ENCODE measurements at regions not wholly inside any gene's neighbourhood (a gene's known extent, or its start where the extent isn't known, plus 50 kb on each side); places are given as distances from the start of the nearest gene placed in this dataset.

GRCh38 chr5:124253203-124253810 is 493.1 kb downstream of the ZNF608 start:
- CTCF ChIA-PET (ENCODE audit: low intra/inter-chr PET ratio, low total read pairs) = no interaction called here
- H4K20me1 ChIP-seq (ENCODE audit: insufficient read depth, low read length) = no peaks in the 10 kb centered on the region
- no peaks in the 10 kb centered on the region for H3K79me2 ChIP-seq (ENCODE audit: insufficient read depth, low read length)
- TF ChIP-seq ZKSCAN8 (CRISPR knock-in tag; IDR thresholded peaks at IDR 0.05; ENCODE audit: borderline replicate concordance) (no peak), ZNF615 (CRISPR knock-in tag; IDR thresholded peaks at IDR 0.05; ENCODE audit: borderline replicate concordance) (no peak), NFE2L1 (CRISPR knock-in tag; IDR thresholded peaks at IDR 0.05; ENCODE audit: borderline replicate concordance) (no peak), POLR2A (IDR thresholded peaks at IDR 0.05; ENCODE audit: insufficient read depth in 1 of 2, low read depth in 2 of 2, low read length in 2 of 2) (no peak)
- TF ChIP-seq, protein P1, sequence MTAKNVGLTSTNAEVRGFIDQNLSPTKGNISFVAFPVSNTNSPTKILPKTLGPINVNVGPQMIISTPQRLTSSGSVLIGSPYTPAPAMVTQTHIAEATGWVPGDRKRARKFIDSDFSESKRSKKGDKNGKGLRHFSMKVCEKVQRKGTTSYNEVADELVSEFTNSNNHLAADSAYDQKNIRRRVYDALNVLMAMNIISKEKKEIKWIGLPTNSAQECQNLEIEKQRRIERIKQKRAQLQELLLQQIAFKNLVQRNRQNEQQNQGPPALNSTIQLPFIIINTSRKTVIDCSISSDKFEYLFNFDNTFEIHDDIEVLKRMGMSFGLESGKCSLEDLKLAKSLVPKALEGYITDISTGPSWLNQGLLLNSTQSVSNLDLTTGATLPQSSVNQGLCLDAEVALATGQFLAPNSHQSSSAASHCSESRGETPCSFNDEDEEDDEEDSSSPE (CRISPR knock-in tag; IDR thresholded peaks at IDR 0.05) = no peak
- H3K36me3 ChIP-seq (replicated peaks in 1 of 2; ENCODE audit: control insufficient read depth in 1 of 2, insufficient read depth in 2 of 2, low read length in 2 of 2) = no peaks in the 10 kb centered on the region
- no peak overlapping the region for H3K4me3 ChIP-seq (replicated peaks in 1 of 3; ENCODE audit: insufficient read depth in 1 of 3, low read depth in 2 of 3, low read length in 3 of 3)
- H3K9ac ChIP-seq (ENCODE audit: insufficient read depth, low read depth, low read length) = no peak overlapping the region
- WGBS (ENCODE audit: low lambda C conversion rate) = 13% methylated on average over 11 of the region's 11 CpGs
- BruUV-seq (replicated peaks) = no TSS peak
- no peak overlapping the region for H3K27ac ChIP-seq (ENCODE audit: extremely low read length, insufficient read depth, low read length)
- intact Hi-C loops (cut with micrococcal nuclease; ENCODE audit: unreplicated experiment) = no loop called here
- H3K27me3 ChIP-seq (ENCODE audit: control insufficient read depth in 1 of 2, insufficient read depth in 2 of 2, low read length in 2 of 2) = no peaks in the 10 kb centered on the region
- no peak overlapping the region for H2AFZ ChIP-seq (ENCODE audit: low read length)
- peaks cover 7% of the 10 kb centered on the region; the same call in 1 of the 2 replicates for H3K9me3 ChIP-seq (ENCODE audit: low read length)
- POLR2A ChIA-PET = no interaction called here
- ATAC-seq (no peak), DNase-seq (ENCODE audit: low spot score) (no peak), FAIRE-seq (no peak)
- H3K4me2 ChIP-seq (ENCODE audit: low read depth, low read length) = no peak overlapping the region
- no peaks in the 10 kb centered on the region for H3K4me1 ChIP-seq (ENCODE audit: insufficient read depth, low read length)
- in situ Hi-C loops (cut with HindIII; ENCODE audit: extremely low pct_ligation_motif_present, low pct_unique_long_range_greater_than_20kb) = no loop called here

- Histone ChIP-seq H3K79me2 (ENCODE audit: insufficient read depth, low read length) (no peaks in the 10 kb centered on the region), H3K4me1 (ENCODE audit: insufficient read depth, low read length) (no peaks in the 10 kb centered on the region), H2AFZ (ENCODE audit: low read length) (no peak overlapping the region), H3K4me3 (replicated peaks in 1 of 3; ENCODE audit: insufficient read depth in 1 of 3, low read depth in 2 of 3, low read length in 3 of 3) (no peak overlapping the region), H3K36me3 (replicated peaks in 1 of 2; ENCODE audit: control insufficient read depth in 1 of 2, insufficient read depth in 2 of 2, low read length in 2 of 2) (no peaks in the 10 kb centered on the region), H3K27ac (ENCODE audit: extremely low read length, insufficient read depth, low read length) (no peak overlapping the region), H3K9me3 (ENCODE audit: low read length) (peaks cover 7% of the 10 kb centered on the region; the same call in 1 of the 2 replicates), H3K9ac (ENCODE audit: insufficient read depth, low read depth, low read length) (no peak overlapping the region), H3K27me3 (ENCODE audit: control insufficient read depth in 1 of 2, insufficient read depth in 2 of 2, low read length in 2 of 2) (no peaks in the 10 kb centered on the region), H3K4me2 (ENCODE audit: low read depth, low read length) (no peak overlapping the region), H4K20me1 (ENCODE audit: insufficient read depth, low read length) (no peaks in the 10 kb centered on the region)
- ChIA-PET CTCF (ENCODE audit: low intra/inter-chr PET ratio, low total read pairs) (no interaction called here), POLR2A (no interaction called here)
- intact Hi-C loops (cut with micrococcal nuclease; ENCODE audit: unreplicated experiment) (no loop called here), in situ Hi-C loops (cut with HindIII; ENCODE audit: extremely low pct_ligation_motif_present, low pct_unique_long_range_greater_than_20kb) (no loop called here)
- DNase-seq (ENCODE audit: low spot score) (no peak), ATAC-seq (no peak), FAIRE-seq (no peak)
- TF ChIP-seq ZFX (CRISPR knock-in tag; IDR thresholded peaks at IDR 0.05; ENCODE audit: low read depth) = no peak
- no peak for TF ChIP-seq NR1H2 (CRISPR knock-in tag; IDR thresholded peaks at IDR 0.05; ENCODE audit: borderline replicate concordance, low read depth)
- no peak for TF ChIP-seq HOXA5 (CRISPR knock-in tag; IDR thresholded peaks at IDR 0.05)
- TF ChIP-seq NFE2L1 (CRISPR knock-in tag; IDR thresholded peaks at IDR 0.05; ENCODE audit: borderline replicate concordance) = no peak
- TF ChIP-seq MTA1 (CRISPR knock-in tag; IDR thresholded peaks at IDR 0.05; ENCODE audit: borderline replicate concordance) = no peak
- no peak for TF ChIP-seq ZFY (CRISPR knock-in tag; IDR thresholded peaks at IDR 0.05)
- TF ChIP-seq SP140L (CRISPR knock-in tag; IDR thresholded peaks at IDR 0.05; ENCODE audit: borderline replicate concordance) = no peak
- 0% methylated on average over 1 of the region's 1 CpG for WGBS (ENCODE audit: low lambda C conversion rate)
- no TSS peak for BruUV-seq (replicated peaks)
Observed at GRCh38 chr5:124252747-124253146, 493.7 kb downstream of the ZNF608 start.
